Right lobe of liver (tissue), 6 donors: ENCODE measurements at regions not wholly inside any gene's neighbourhood (a gene's known extent, or its start where the extent isn't known, plus 50 kb on each side); places are given as distances from the start of the nearest gene placed in this dataset.
A peak's percentile ranks its signal among the peaks of the same experiment; 100 is the strongest.

Experiments used
- ATAC-seq, 4 donors: fragments of 200-7000 bp; cut with Tn5 transposase; one replicate each; pipeline ENCODE4 v1.9.1; 2020; ENCODE audit warnings: mild to moderate bottlenecking in 4 of 4, moderate library complexity in 4 of 4
- DNase-seq, 3 donors: peaks; one replicate each; pipeline ENCODE4 v3.0.0-alpha.2; 2020
- H3K27ac ChIP-seq, 3 donors: fragments of 200-600 bp; one replicate each; pipeline ENCODE4 v1.8.0; 2022
- H3K27me3 ChIP-seq, 2 donors: fragments of 200-600 bp; one replicate each; pipeline ENCODE4 v1.8.0; 2022
- H3K36me3 ChIP-seq, 4 donors: fragments of 200-600 bp; sonication (generic) in 1 of 4; one replicate each; pipeline versions ENCODE4 v1.5.1 to v1.8.0; 2017 to 2022; ENCODE audit warnings: control low read depth in 1 of 4
- H3K4me1 ChIP-seq, 4 donors: fragments of 200-600 bp; sonication (generic) in 1 of 4; one replicate each; pipeline versions ENCODE4 v1.5.1 to v1.8.0; 2017 to 2022; ENCODE audit warnings: control low read depth in 1 of 4
- H3K4me3 ChIP-seq, 3 donors: fragments of 200-600 bp; one replicate each; pipeline ENCODE4 v1.8.0; 2022
- H3K9me3 ChIP-seq, 4 donors: fragments of 200-600 bp; sonication (generic) in 1 of 4; one replicate each; pipeline versions ENCODE4 v1.5.1 to v1.8.0; 2017 to 2022; ENCODE audit warnings: control low read depth in 1 of 4
- CTCF ChIP-seq, 4 donors: fragments of 200-600 bp in 3 of 4; fragments of 450-650 bp in 1 of 4; IDR thresholded peaks; one replicate each; pipeline versions ENCODE4 v1.5.1 to v1.8.0; 2016 to 2022; ENCODE audit warnings: antibody characterized with exemption in 4 of 4, mild to moderate bottlenecking in 2 of 4
- POLR2A ChIP-seq: fragments of 450-650 bp; IDR thresholded peaks from one replicate; pipeline ENCODE4 v1.6.1; 2017; ENCODE audit warnings: antibody characterized with exemption, mild to moderate bottlenecking
- WGBS: methylation state at CpG from one replicate; pipeline ENCODE4 v1.1.6; 2018; ENCODE audit warnings: low coverage, low lambda C conversion rate; ENCODE audit not compliant: insufficient coverage; ENCODE audit errors: missing lambda C conversion rate; 5-methylcytosine and 5-hydroxymethylcytosine counted together
- intact Hi-C, 2 donors: fragments of 100-400 bp; cut with DNase I; formaldehyde crosslinking; loops; one replicate each; pipeline versions ENCODE4 v1.11.2 to v1.14.1; 2022
- donor health status: DM: no; HTN: yes; CAD: no.
- donor health status: DM: no; HTN: no; CAD: no.
- donor health status: DM: no; HTN: no; CAD: no.
- donor health status: DM: no; HTN: yes; CAD: no.
- donor health status: DM: no; HTN: yes; CAD: no.

GRCh38 chr6:27020553-27020880, 227.0 kb upstream of the PRSS16 start:
- intact Hi-C loops = no loop called here
- no peak for ATAC-seq
- peak overlapping the region; percentile 72 to 76 (median 74) for H3K4me3 ChIP-seq
- 88% methylated on average over 9 of the region's 9 CpGs for WGBS
- no peaks in the 10 kb centered on the region for H3K9me3 ChIP-seq
- no peaks in the 10 kb centered on the region for H3K36me3 ChIP-seq
- peak overlapping the region; percentile 91 to 96 (median 91) for H3K27ac ChIP-seq
- TF ChIP-seq CTCF (IDR thresholded peaks at IDR 0.05) (no peak), POLR2A (no peak)
- no peak for DNase-seq
- H3K4me1 ChIP-seq = no peaks in the 10 kb centered on the region
- H3K27me3 ChIP-seq = no peaks in the 10 kb centered on the region

- DNase-seq (no peak), ATAC-seq (no peak)
- Histone ChIP-seq H3K4me1 (no peaks in the 10 kb centered on the region), H3K27ac (no peak overlapping the region), H3K27me3 (no peaks in the 10 kb centered on the region), H3K9me3 (no peaks in the 10 kb centered on the region), H3K36me3 (no peaks in the 10 kb centered on the region), H3K4me3 (no peak overlapping the region)
- no peak for TF ChIP-seq POLR2A
- intact Hi-C loops = no loop called here
- WGBS = 90% methylated on average over 4 of the region's 4 CpGs
Observed at GRCh38 chr6:27023664-27024063, 223.8 kb upstream of the PRSS16 start.

- ATAC-seq (no peak), DNase-seq (no peak)
- Histone ChIP-seq H3K4me3 (no peak overlapping the region), H3K27ac (no peak overlapping the region), H3K9me3 (no peaks in the 10 kb centered on the region), H3K4me1 (no peaks in the 10 kb centered on the region), H3K36me3 (no peaks in the 10 kb centered on the region), H3K27me3 (no peaks in the 10 kb centered on the region)
- TF ChIP-seq POLR2A = no peak
- no peak for TF ChIP-seq CTCF (IDR thresholded peaks at IDR 0.05)
- WGBS = 95% methylated on average over 1 of the region's 1 CpG
- intact Hi-C loops = no loop called here
Observed at GRCh38 chr6:27025351-27025750, 222.2 kb upstream of the PRSS16 start.

GRCh38 chr6:27026361-27026760, 221.1 kb upstream of the PRSS16 start:
- TF ChIP-seq CTCF (IDR thresholded peaks at IDR 0.05) (no peak), POLR2A (no peak)
- WGBS = 79% methylated on average over 1 of the region's 1 CpG
- no peak overlapping the region for H3K27ac ChIP-seq
- DNase-seq = no peak
- no peaks in the 10 kb centered on the region for H3K4me1 ChIP-seq
- H3K9me3 ChIP-seq = no peaks in the 10 kb centered on the region
- no peak for ATAC-seq
- H3K4me3 ChIP-seq = no peak overlapping the region
- intact Hi-C loops = no loop called here
- no peaks in the 10 kb centered on the region for H3K27me3 ChIP-seq
- no peaks in the 10 kb centered on the region for H3K36me3 ChIP-seq

- Histone ChIP-seq H3K27ac (no peak overlapping the region), H3K4me3 (no peak overlapping the region), H3K4me1 (no peaks in the 10 kb centered on the region), H3K27me3 (no peaks in the 10 kb centered on the region), H3K36me3 (no peaks in the 10 kb centered on the region), H3K9me3 (no peaks in the 10 kb centered on the region)
- TF ChIP-seq CTCF (IDR thresholded peaks at IDR 0.05) (no peak), POLR2A (no peak)
- intact Hi-C loops = no loop called here
- DNase-seq (no peak), ATAC-seq (no peak)
- 81% methylated on average over 1 of the region's 1 CpG for WGBS
Observed at GRCh38 chr6:27031302-27031701, 216.2 kb upstream of the PRSS16 start.
